Endothelial cell of umbilical vein (primary cell): ENCODE measurements at regions not wholly inside any gene's neighbourhood (a gene's known extent, or its start where the extent isn't known, plus 50 kb on each side); places are given as distances from the start of the nearest gene placed in this dataset.

Experiments
- BruUV-seq: library from RNA; stranded (reverse); fragments of 400-500 nt; replicated peaks from 2 replicates; lab custom pipeline; 2021; lab: Mats Ljungman, UMichigan
- CTCF ChIA-PET: fragments of 300-600, 350-600 bp; sonication (Branson Sonifier 250); formaldehyde crosslinking; loops from one replicate; lab custom pipeline; 2021; ENCODE audit warnings: antibody characterized with exemption, inconsistent platforms; lab: Charles Lee
- POLR2A ChIA-PET: fragments of 300-600, 350-600 bp; sonication (Branson Sonifier 250); formaldehyde crosslinking; loops from one replicate; lab custom pipeline; 2021; ENCODE audit warnings: antibody characterized with exemption, inconsistent platforms; lab: Charles Lee
- DNase-seq: peaks from one replicate; pipeline ENCODE4 v3.0.0-alpha.2; 2011; ENCODE audit warnings: low read depth, low spot score
- FAIRE-seq: peaks from 2 replicates; lab custom pipeline; 2011; peaks lifted over from hg19 to GRCh38; lab: Jason Lieb, UNC
- H2AFZ ChIP-seq: 2 replicates; pipeline ENCODE4 v1.6.0; 2012; ENCODE audit warnings: low read depth, low read length, control low read depth, inconsistent platforms
- H3K27ac ChIP-seq: 2 replicates; pipeline ENCODE4 v1.5.1; 2011; ENCODE audit warnings: low read depth, mild to moderate bottlenecking, control low read depth, low read length, moderate library complexity; ENCODE audit not compliant: insufficient read depth
- H3K27me3 ChIP-seq, 2 experiments: 2 replicates each; pipeline versions ENCODE4 v1.6.0 to v1.6.1; 2011; ENCODE audit warnings: low read length in 2 of 2, mixed read lengths in 1 of 2; ENCODE audit not compliant: control insufficient read depth in 2 of 2, insufficient read depth in 2 of 2
- H3K36me3 ChIP-seq, 2 experiments: 2 replicates in 1 of 2; 3 replicates in 1 of 2; pipeline ENCODE4 v1.5.1; 2011; ENCODE audit warnings: low read length in 2 of 2, mild to moderate bottlenecking in 1 of 2, moderate library complexity in 1 of 2; ENCODE audit not compliant: control insufficient read depth in 2 of 2, insufficient read depth in 2 of 2; ENCODE audit errors: extremely low read depth in 1 of 2
- H3K4me1 ChIP-seq: 3 replicates; pipeline ENCODE4 v1.5.1; 2011; ENCODE audit warnings: mild to moderate bottlenecking, low read length; ENCODE audit not compliant: control insufficient read depth, insufficient read depth; ENCODE audit errors: extremely low read depth
- H3K4me2 ChIP-seq: 2 replicates; pipeline ENCODE4 v1.6.1; 2011; ENCODE audit warnings: low read length, control low read depth, mixed read lengths; ENCODE audit not compliant: insufficient read depth
- H3K4me3 ChIP-seq, 3 experiments: fragments of 200-600 bp in 1 of 3; sonication (generic), shearing (Covaris generic) in 1 of 3; replicated peaks in 1 of 3; 2 replicates each; pipeline ENCODE4 v1.5.1; 2011 to 2016; ENCODE audit warnings: control low read depth in 3 of 3, low read length in 3 of 3, mild to moderate bottlenecking in 2 of 3, inconsistent platforms in 1 of 3, low read depth in 1 of 3, moderate library complexity in 1 of 3; ENCODE audit not compliant: insufficient read depth in 1 of 3
- H3K79me2 ChIP-seq: 2 replicates; pipeline ENCODE4 v1.6.0; 2012; ENCODE audit warnings: low read length, inconsistent platforms; ENCODE audit not compliant: control insufficient read depth, insufficient read depth
- H3K9ac ChIP-seq: replicated peaks from 2 replicates; pipeline ENCODE3; 2011; ENCODE audit warnings: low read length, control low read depth; ENCODE audit not compliant: insufficient read depth; ENCODE audit errors: extremely low read depth
- H3K9me1 ChIP-seq: replicated peaks from 3 replicates; pipeline ENCODE4 v1.6.0; 2011; ENCODE audit warnings: mild to moderate bottlenecking, low read length; ENCODE audit not compliant: control insufficient read depth, insufficient read depth; ENCODE audit errors: extremely low read depth
- H3K9me3 ChIP-seq: replicated peaks from 2 replicates; pipeline ENCODE4 v1.5.1; 2012; ENCODE audit warnings: low read length, inconsistent platforms; ENCODE audit not compliant: control insufficient read depth, insufficient read depth
- H4K20me1 ChIP-seq: replicated peaks from 2 replicates; pipeline ENCODE3; 2011; ENCODE audit warnings: mild to moderate bottlenecking, low read length; ENCODE audit not compliant: control insufficient read depth, insufficient read depth; ENCODE audit errors: extremely low read depth
- CTCF ChIP-seq, 2 donors: IDR thresholded peaks; 1 replicate in 1 of 2; 2 replicates in 1 of 2; pipeline ENCODE4 v1.5.1; 2011; ENCODE audit warnings: low read length in 2 of 2, mild to moderate bottlenecking in 2 of 2, moderate library complexity in 2 of 2, control low read depth in 1 of 2, inconsistent platforms in 1 of 2, low read depth in 1 of 2; ENCODE audit not compliant: insufficient read depth in 1 of 2; ENCODE audit errors: extremely low read depth in 1 of 2
- EZH2 ChIP-seq: IDR thresholded peaks from 2 replicates; pipeline ENCODE4 v1.6.1; 2012; ENCODE audit warnings: borderline replicate concordance, low read depth, mild to moderate bottlenecking, moderate library complexity, low read length, inconsistent platforms; ENCODE audit not compliant: severe bottlenecking
- FOS ChIP-seq: IDR thresholded peaks from 2 replicates; pipeline ENCODE4 v1.6.1; 2011; ENCODE audit warnings: mild to moderate bottlenecking, low read length, moderate library complexity, borderline replicate concordance; ENCODE audit not compliant: insufficient read depth
- GATA2 ChIP-seq: IDR thresholded peaks from 2 replicates; pipeline ENCODE4 v1.7.0; 2011; ENCODE audit warnings: low read depth, mild to moderate bottlenecking, moderate library complexity, mixed read lengths, low read length; ENCODE audit not compliant: insufficient read length, insufficient read depth
- JUN ChIP-seq: IDR thresholded peaks from 2 replicates; pipeline ENCODE4 v1.6.1; 2011; ENCODE audit warnings: borderline replicate concordance, low read depth; ENCODE audit not compliant: insufficient read length, insufficient read depth
- MAX ChIP-seq: IDR thresholded peaks from 2 replicates; pipeline ENCODE4 v1.6.1; 2011; ENCODE audit not compliant: insufficient read depth, insufficient read length
- MYC ChIP-seq: IDR thresholded peaks from one replicate; pipeline ENCODE4 v1.6.1; 2011; ENCODE audit warnings: mild to moderate bottlenecking, low read depth, low read length
- POLR2A ChIP-seq: IDR thresholded peaks from 2 replicates; pipeline ENCODE4 v1.6.1; 2012; ENCODE audit warnings: low read depth, mild to moderate bottlenecking, control low read depth, low read length
- POLR2AphosphoS5 ChIP-seq: IDR thresholded peaks from 2 replicates; pipeline ENCODE4 v1.6.1; 2012; ENCODE audit warnings: low read depth, mild to moderate bottlenecking, control low read depth, low read length, moderate library complexity; ENCODE audit not compliant: insufficient read depth
- dilution Hi-C: fragments of 300-500 bp; cut with MboI; formaldehyde crosslinking; loops from one replicate; pipeline ENCODE4 v1.15.0; 2019; ENCODE audit warnings: low sequenced_read_pairs; ENCODE audit not compliant: extremely low pct_ligation_motif_present
- intact Hi-C: fragments of 100-400 bp; cut with micrococcal nuclease; formaldehyde crosslinking; loops from one replicate; pipeline ENCODE4 v1.10.0; 2022

GRCh38 chr2:59239146-59239545 is 998.0 kb upstream of the FANCL start:
- ChIA-PET POLR2A (no interaction called here), CTCF (no interaction called here)
- dilution Hi-C loops (no loop called here), intact Hi-C loops (no loop called here)
- BruUV-seq, result no TSS peak
- no peaks in the 10 kb centered on the region for H3K9me1 ChIP-seq
- TF ChIP-seq FOS (no peak), CTCF (IDR thresholded peaks at IDR 0.05; ENCODE audit: extremely low read depth in 1 of 2, insufficient read depth in 1 of 2, low read depth in 1 of 2, low read length in 2 of 2) (no peak), POLR2A (no peak), JUN (no peak), POLR2AphosphoS5 (no peak), MYC (no peak), EZH2 (no peak), GATA2 (no peak), MAX (no peak)
- H3K4me1 ChIP-seq, result no peaks in the 10 kb centered on the region
- peaks cover under 1% of the 10 kb centered on the region for H3K9me3 ChIP-seq
- no peak overlapping the region for H3K4me2 ChIP-seq
- DNase-seq (no peak), FAIRE-seq (no peak)
- no peak overlapping the region for H2AFZ ChIP-seq
- no peak overlapping the region for H3K9ac ChIP-seq
- no peak overlapping the region for H3K4me3 ChIP-seq
- H3K27me3 ChIP-seq, result no peaks in the 10 kb centered on the region
- H4K20me1 ChIP-seq, result no peaks in the 10 kb centered on the region
- no peak overlapping the region for H3K27ac ChIP-seq
- no peaks in the 10 kb centered on the region for H3K79me2 ChIP-seq
- no peaks in the 10 kb centered on the region for H3K36me3 ChIP-seq
